ENCODE measurements at regions not wholly inside any gene's neighbourhood (a gene's known extent, or its start where the extent isn't known, plus 50 kb on each side); places are given as distances from the start of the nearest gene placed in this dataset.

DNA sequence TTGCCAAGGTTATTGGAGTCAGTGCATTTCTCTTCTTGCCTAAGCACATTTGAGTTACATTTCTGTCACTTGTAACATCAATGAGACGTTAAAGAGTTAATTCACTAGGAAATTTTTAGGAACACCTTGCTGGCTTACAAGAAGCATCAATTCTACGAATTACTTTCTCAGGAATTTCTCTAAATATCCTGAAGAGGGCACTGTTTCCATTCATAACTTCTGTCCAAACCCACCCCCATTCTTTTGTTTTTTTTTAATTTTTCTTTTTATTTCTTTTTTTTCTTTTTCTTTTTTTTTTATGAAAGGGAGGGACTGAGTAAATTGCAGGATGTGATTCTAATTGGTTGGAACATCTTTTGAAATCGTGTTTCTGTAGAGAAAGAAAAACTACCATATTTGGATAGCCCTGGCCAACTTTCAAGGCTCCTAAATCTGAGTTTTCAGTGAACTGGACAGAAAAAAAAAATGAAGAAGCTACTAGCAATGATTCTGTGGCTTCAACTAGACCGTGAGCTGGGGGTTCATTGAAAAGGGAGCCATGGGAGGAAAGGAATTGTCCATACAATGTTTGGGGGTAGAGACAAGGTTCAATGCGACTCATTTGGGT lies 285.3 kb downstream of the DAD1 start:
- CTCF ChIA-PET: interaction anchor here (0.6 to 4.1 kb wide), 32 partner anchors 9 to 1327 kb away, joined by 3 to 39 read pairs (median 5); no protein-coding TSS in a partner anchor
- Histone ChIP-seq H3K4me3 (no peak overlapping the region), H3K4me2 (ENCODE audit: control insufficient read depth, insufficient read depth) (no peak overlapping the region), H2AFZ (ENCODE audit: control insufficient read depth, low read depth, low read length) (no peak overlapping the region), H4K20me1 (ENCODE audit: control insufficient read depth, insufficient read depth) (no peaks in the 10 kb centered on the region), H3K4me1 (ENCODE audit: control insufficient read depth, insufficient read depth, low read length) (no peaks in the 10 kb centered on the region), H3K27me3 (replicated peaks in 1 of 2; ENCODE audit: control insufficient read depth in 2 of 2, insufficient read depth in 2 of 2, low read length in 1 of 2) (0 out of 4 replicates have a peak, but pooled peaks cover 0 to 5% of the 10 kb centered on the region in 2 experiments), H3K9me3 (replicated peaks; ENCODE audit: control insufficient read depth, insufficient read depth, low read length) (no peaks in the 10 kb centered on the region), H3K9ac (ENCODE audit: control insufficient read depth, insufficient read depth, low read length) (no peak overlapping the region), H3K27ac (ENCODE audit: control insufficient read depth, insufficient read depth) (no peak overlapping the region), H3K79me2 (ENCODE audit: control insufficient read depth, insufficient read depth, low read length) (no peaks in the 10 kb centered on the region), H3K36me3 (ENCODE audit: control insufficient read depth in 2 of 2, insufficient read depth in 2 of 2, low read length in 1 of 2) (no peaks in the 10 kb centered on the region)
- in situ Hi-C loops (cut with MboI) (no loop called here), intact Hi-C loops (cut with micrococcal nuclease; ENCODE audit: unreplicated experiment) (no loop called here)
- SMC1A ChIA-PET (ENCODE audit: uncharacterized antibody, unreplicated experiment): interaction anchor here (0.6 to 4.7 kb wide), 17 partner anchors 11 to 383 kb away, joined by 3 to 36 read pairs (median 5); no protein-coding TSS in a partner anchor
- WGBS (ENCODE audit: insufficient coverage, insufficient replicate concordance, low lambda C conversion rate, missing lambda C conversion rate): 20% methylated on average over 5 of the region's 5 CpGs
- DNase-seq (ENCODE audit: low read depth, low spot score) (no peak), FAIRE-seq (no peak), ATAC-seq (no peak)
- no TSS peak for BruUV-seq (replicated peaks)
- POLR2A ChIA-PET: no interaction called here
- RAD21 ChIA-PET (ENCODE audit: unreplicated experiment): interaction anchor here (0.7 to 1.5 kb wide), 14 partner anchors 13 to 266 kb away, joined by 3 to 7 read pairs (median 3); no protein-coding TSS in a partner anchor
- no peak for TF ChIP-seq HDGF (IDR thresholded peaks at IDR 0.05)
- TF ChIP-seq, protein P1, sequence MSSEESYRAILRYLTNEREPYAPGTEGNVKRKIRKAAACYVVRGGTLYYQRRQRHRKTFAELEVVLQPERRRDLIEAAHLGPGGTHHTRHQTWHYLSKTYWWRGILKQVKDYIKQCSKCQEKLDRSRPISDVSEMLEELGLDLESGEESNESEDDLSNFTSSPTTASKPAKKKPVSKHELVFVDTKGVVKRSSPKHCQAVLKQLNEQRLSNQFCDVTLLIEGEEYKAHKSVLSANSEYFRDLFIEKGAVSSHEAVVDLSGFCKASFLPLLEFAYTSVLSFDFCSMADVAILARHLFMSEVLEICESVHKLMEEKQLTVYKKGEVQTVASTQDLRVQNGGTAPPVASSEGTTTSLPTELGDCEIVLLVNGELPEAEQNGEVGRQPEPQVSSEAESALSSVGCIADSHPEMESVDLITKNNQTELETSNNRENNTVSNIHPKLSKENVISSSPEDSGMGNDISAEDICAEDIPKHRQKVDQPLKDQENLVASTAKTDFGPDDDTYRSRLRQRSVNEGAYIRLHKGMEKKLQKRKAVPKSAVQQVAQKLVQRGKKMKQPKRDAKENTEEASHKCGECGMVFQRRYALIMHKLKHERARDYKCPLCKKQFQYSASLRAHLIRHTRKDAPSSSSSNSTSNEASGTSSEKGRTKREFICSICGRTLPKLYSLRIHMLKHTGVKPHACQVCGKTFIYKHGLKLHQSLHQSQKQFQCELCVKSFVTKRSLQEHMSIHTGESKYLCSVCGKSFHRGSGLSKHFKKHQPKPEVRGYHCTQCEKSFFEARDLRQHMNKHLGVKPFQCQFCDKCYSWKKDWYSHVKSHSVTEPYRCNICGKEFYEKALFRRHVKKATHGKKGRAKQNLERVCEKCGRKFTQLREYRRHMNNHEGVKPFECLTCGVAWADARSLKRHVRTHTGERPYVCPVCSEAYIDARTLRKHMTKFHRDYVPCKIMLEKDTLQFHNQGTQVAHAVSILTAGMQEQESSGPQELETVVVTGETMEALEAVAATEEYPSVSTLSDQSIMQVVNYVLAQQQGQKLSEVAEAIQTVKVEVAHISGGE (CRISPR knock-in tag; IDR thresholded peaks at IDR 0.05): no peak
- TF ChIP-seq HDAC6 (IDR thresholded peaks at IDR 0.05; ENCODE audit: unreplicated experiment): no peak
- no peak for TF ChIP-seq ZNF207 (IDR thresholded peaks at IDR 0.05; ENCODE audit: borderline replicate concordance)
- TF ChIP-seq TCF3 (IDR thresholded peaks at IDR 0.05; ENCODE audit: borderline replicate concordance, insufficient read depth, low read depth, low read length): no peak
- no peak for TF ChIP-seq LARP7 (IDR thresholded peaks at IDR 0.05)
- peak; percentile 61 for TF ChIP-seq RAD21 (IDR thresholded peaks at IDR 0.05; ENCODE audit: insufficient read depth, low read depth, low read length)
- TF ChIP-seq JUNB (IDR thresholded peaks at IDR 0.05): no peak
- TF ChIP-seq SREBF1 (IDR thresholded peaks at IDR 0.05; ENCODE audit: low read length): no peak
- TF ChIP-seq SUPT20H (IDR thresholded peaks at IDR 0.05; ENCODE audit: borderline replicate concordance, control insufficient read depth, low read depth, low read length): no peak
- no peak for TF ChIP-seq TARDBP (IDR thresholded peaks at IDR 0.05; ENCODE audit: borderline replicate concordance)
- TF ChIP-seq ZNF384 (IDR thresholded peaks at IDR 0.05; ENCODE audit: borderline replicate concordance, low read depth, low read length): peak; percentile 83
- no peak for TF ChIP-seq YY1 (IDR thresholded peaks at IDR 0.05; ENCODE audit: low read depth, low read length)
- no peak for TF ChIP-seq RCOR1 (conservative IDR thresholded peaks at IDR 0.05; ENCODE audit: low read depth, low read length)
- TF ChIP-seq MYC (IDR thresholded peaks at IDR 0.05; ENCODE audit: insufficient read depth, insufficient read length, insufficient replicate concordance, low read length, severe bottlenecking): no peak
- TF ChIP-seq YBX1 (IDR thresholded peaks at IDR 0.05): no peak
- TF ChIP-seq, protein P2, sequence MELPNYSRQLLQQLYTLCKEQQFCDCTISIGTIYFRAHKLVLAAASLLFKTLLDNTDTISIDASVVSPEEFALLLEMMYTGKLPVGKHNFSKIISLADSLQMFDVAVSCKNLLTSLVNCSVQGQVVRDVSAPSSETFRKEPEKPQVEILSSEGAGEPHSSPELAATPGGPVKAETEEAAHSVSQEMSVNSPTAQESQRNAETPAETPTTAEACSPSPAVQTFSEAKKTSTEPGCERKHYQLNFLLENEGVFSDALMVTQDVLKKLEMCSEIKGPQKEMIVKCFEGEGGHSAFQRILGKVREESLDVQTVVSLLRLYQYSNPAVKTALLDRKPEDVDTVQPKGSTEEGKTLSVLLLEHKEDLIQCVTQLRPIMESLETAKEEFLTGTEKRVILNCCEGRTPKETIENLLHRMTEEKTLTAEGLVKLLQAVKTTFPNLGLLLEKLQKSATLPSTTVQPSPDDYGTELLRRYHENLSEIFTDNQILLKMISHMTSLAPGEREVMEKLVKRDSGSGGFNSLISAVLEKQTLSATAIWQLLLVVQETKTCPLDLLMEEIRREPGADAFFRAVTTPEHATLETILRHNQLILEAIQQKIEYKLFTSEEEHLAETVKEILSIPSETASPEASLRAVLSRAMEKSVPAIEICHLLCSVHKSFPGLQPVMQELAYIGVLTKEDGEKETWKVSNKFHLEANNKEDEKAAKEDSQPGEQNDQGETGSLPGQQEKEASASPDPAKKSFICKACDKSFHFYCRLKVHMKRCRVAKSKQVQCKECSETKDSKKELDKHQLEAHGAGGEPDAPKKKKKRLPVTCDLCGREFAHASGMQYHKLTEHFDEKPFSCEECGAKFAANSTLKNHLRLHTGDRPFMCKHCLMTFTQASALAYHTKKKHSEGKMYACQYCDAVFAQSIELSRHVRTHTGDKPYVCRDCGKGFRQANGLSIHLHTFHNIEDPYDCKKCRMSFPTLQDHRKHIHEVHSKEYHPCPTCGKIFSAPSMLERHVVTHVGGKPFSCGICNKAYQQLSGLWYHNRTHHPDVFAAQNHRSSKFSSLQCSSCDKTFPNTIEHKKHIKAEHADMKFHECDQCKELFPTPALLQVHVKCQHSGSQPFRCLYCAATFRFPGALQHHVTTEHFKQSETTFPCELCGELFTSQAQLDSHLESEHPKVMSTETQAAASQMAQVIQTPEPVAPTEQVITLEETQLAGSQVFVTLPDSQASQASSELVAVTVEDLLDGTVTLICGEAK (IDR thresholded peaks at IDR 0.05; ENCODE audit: borderline replicate concordance): no peak
- TF ChIP-seq SMAD5 (IDR thresholded peaks at IDR 0.05; ENCODE audit: low read depth): no peak
